A549 (cell line): ENCODE measurements at regions not wholly inside any gene's neighbourhood (a gene's known extent, or its start where the extent isn't known, plus 50 kb on each side); places are given as distances from the start of the nearest gene placed in this dataset.
"Not testable (repeated sequence)": the region's sequence is repeated elsewhere in the genome, so short reads cannot be mapped to it uniquely, and the experiment has no call there.

ENCODE experiments used
- ATAC-seq, 2 experiments: fragments of 200-7000 bp in 1 of 2; fragments of >200 bp in 1 of 2; cut with Nextera tagmentation in 1 of 2; cut with Tn5 transposase in 1 of 2; 3 replicates each; pipeline versions ENCODE4 v1.8.0 to v1.9.1; 2018 to 2020; ENCODE audit warnings: mild to moderate bottlenecking in 1 of 2, moderate library complexity in 1 of 2
- CTCF ChIA-PET: fragments of 300-600 bp; sonication (Branson Sonifier 250); formaldehyde crosslinking; extraction: SDS; loops from one replicate; lab custom pipeline; 2021; ENCODE audit warnings: antibody characterized with exemption, inconsistent platforms; lab: Yijun Ruan, JAX
- POLR2A ChIA-PET: fragments of 350-600 bp; formaldehyde crosslinking; extraction: SDS; loops from one replicate; lab custom pipeline; 2021; ENCODE audit warnings: antibody characterized with exemption, inconsistent platforms; lab: Yijun Ruan, JAX
- DNase-seq, 2 experiments: peaks; one replicate each; pipeline versions ENCODE4 v3.0.0 to v3.0.0-alpha.2; 2011 to 2016; ENCODE audit warnings: low read depth in 1 of 2, low spot score in 1 of 2
- FAIRE-seq: peaks from 2 replicates; lab custom pipeline; 2011; peaks lifted over from hg19 to GRCh38; lab: Jason Lieb, UNC
- H3K27ac ChIP-seq, 2 experiments: fragments of >200 bp; sonication (Bioruptor Twin); formaldehyde crosslinking; 3 replicates each; pipeline ENCODE4 v1.5.1; 2016 to 2017
- H3K4me1 ChIP-seq: fragments of >200 bp; sonication (Bioruptor Twin); formaldehyde crosslinking; 3 replicates; pipeline ENCODE4 v1.6.1; 2016
- H3K4me2 ChIP-seq: fragments of >200 bp; sonication (Bioruptor Twin); formaldehyde crosslinking; 3 replicates; pipeline ENCODE4 v1.6.1; 2016
- H3K4me3 ChIP-seq: fragments of >200 bp; sonication (Bioruptor Twin); formaldehyde crosslinking; 3 replicates; pipeline ENCODE4 v1.5.1; 2016
- H3K9me3 ChIP-seq: fragments of >200 bp; sonication (Bioruptor Twin); formaldehyde crosslinking; 3 replicates; pipeline ENCODE4 v1.6.1; 2016
- CBX2 ChIP-seq: fragments of 200-600 bp; sonication (generic); IDR thresholded peaks from 2 replicates; pipeline ENCODE4 v1.6.1; 2016; ENCODE audit warnings: low read depth, mild to moderate bottlenecking, borderline replicate concordance
- CHD2 ChIP-seq: fragments of 150-350 bp; IDR thresholded peaks from 2 replicates; pipeline ENCODE4 v1.6.1; 2014; ENCODE audit warnings: low read length; ENCODE audit not compliant: partially characterized antibody
- EHMT2 ChIP-seq: fragments of 200-600 bp; sonication (generic); IDR thresholded peaks from 2 replicates; pipeline ENCODE4 v1.6.1; 2016; ENCODE audit warnings: antibody characterized with exemption, low read depth, mild to moderate bottlenecking, moderate library complexity
- EP300 ChIP-seq, 2 experiments: fragments of >200 bp; sonication (Bioruptor Twin); formaldehyde crosslinking; IDR thresholded peaks; 2 replicates in 1 of 2; 3 replicates in 1 of 2; pipeline ENCODE4 v1.6.1; 2016 to 2017
- JUNB ChIP-seq: fragments of >200 bp; sonication (Bioruptor Twin); formaldehyde crosslinking; IDR thresholded peaks from 2 replicates; pipeline ENCODE4 v1.6.1; 2016
- MAFK ChIP-seq: fragments of 450-650 bp; IDR thresholded peaks from 2 replicates; pipeline ENCODE4 v1.6.1; 2014; ENCODE audit not compliant: partially characterized antibody
- NFE2L2 ChIP-seq: fragments of 150-350 bp; conservative IDR thresholded peaks from 2 replicates; pipeline ENCODE4 v1.6.1; 2014; ENCODE audit warnings: low read length
- POLR2A ChIP-seq: IDR thresholded peaks from 2 replicates; pipeline ENCODE4 v1.6.1; 2012; ENCODE audit warnings: mild to moderate bottlenecking, low read length
- RAD21 ChIP-seq, 2 experiments: fragments of >200 bp in 1 of 2; sonication (Bioruptor Twin) in 1 of 2; formaldehyde crosslinking in 1 of 2; IDR thresholded peaks in 1 of 2; conservative IDR thresholded peaks in 1 of 2; 2 replicates in 1 of 2; 3 replicates in 1 of 2; pipeline ENCODE4 v1.6.1; 2012 to 2018; ENCODE audit warnings: inconsistent platforms in 1 of 2
- RARB ChIP-seq: fragments of 250-450 bp; sonication (Bioruptor Pico); IDR thresholded peaks from 2 replicates; pipeline ENCODE4 v1.8.0; 2021; ENCODE audit warnings: mild to moderate bottlenecking, moderate library complexity
- TFCP2L1 ChIP-seq: fragments of 250-450 bp; sonication (Bioruptor Pico); IDR thresholded peaks from 2 replicates; pipeline ENCODE4 v1.5.0; 2021; ENCODE audit warnings: mild to moderate bottlenecking
- ZFP36 ChIP-seq: fragments of 450-650 bp; IDR thresholded peaks from 2 replicates; pipeline ENCODE4 v1.6.1; 2014; ENCODE audit warnings: borderline replicate concordance; ENCODE audit not compliant: partially characterized antibody
- ZNF302 ChIP-seq: fragments of 250-450 bp; sonication (Bioruptor Pico); IDR thresholded peaks from 2 replicates; pipeline ENCODE4 v1.9.0; 2021; ENCODE audit warnings: inconsistent platforms, mild to moderate bottlenecking, moderate library complexity
- ZSCAN20 ChIP-seq: fragments of 250-450 bp; sonication (Bioruptor Pico); IDR thresholded peaks from 2 replicates; pipeline ENCODE4 v1.8.0; 2022; ENCODE audit warnings: mild to moderate bottlenecking, moderate library complexity
- WGBS: methylation state at CpG from one replicate; pipeline ENCODE4 v1.1.6; 2017; ENCODE audit errors: missing lambda C conversion rate; 5-methylcytosine and 5-hydroxymethylcytosine counted together
- TF ChIP-seq, protein P1 (sequence below): fragments of >200 bp; sonication (Bioruptor Twin); formaldehyde crosslinking; IDR thresholded peaks from 3 replicates; pipeline ENCODE4 v1.5.1; 2016
- TF ChIP-seq, protein P2 (sequence below): fragments of >200 bp; sonication (Bioruptor Twin); formaldehyde crosslinking; IDR thresholded peaks from 2 replicates; pipeline ENCODE4 v1.6.1; 2016
- TF ChIP-seq, protein P3 (sequence below): fragments of 250-450 bp; sonication (Bioruptor Pico); IDR thresholded peaks from 2 replicates; pipeline ENCODE4 v1.5.0; 2020; ENCODE audit warnings: low read depth, mild to moderate bottlenecking, moderate library complexity
- TF ChIP-seq, protein P4 (sequence below): fragments of 200-600 bp; sonication (generic); IDR thresholded peaks from 2 replicates; pipeline ENCODE4 v1.6.1; 2016; ENCODE audit warnings: antibody characterized with exemption, mild to moderate bottlenecking, moderate library complexity

DNA sequence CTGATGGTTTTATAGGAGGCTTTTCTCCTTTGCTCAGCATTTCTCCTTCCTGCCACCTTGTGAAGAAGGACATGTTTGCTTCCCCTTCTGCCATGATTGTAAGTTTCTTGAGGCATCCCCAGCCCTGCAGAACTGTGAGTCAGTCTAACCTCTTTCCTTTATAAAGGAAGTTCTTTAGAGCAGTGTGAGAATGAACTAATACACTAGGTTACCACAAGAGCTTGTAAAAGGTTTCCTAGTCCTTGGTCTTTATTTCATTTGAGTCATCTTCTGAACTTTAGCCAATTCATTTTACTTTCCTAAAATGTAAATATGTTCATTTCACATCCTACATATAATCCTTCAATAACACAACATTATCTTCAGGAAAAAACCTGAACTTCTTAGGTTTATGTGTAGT lies 365.3 kb downstream of the HHIPL2 start (continued):
- TF ChIP-seq, protein P1, sequence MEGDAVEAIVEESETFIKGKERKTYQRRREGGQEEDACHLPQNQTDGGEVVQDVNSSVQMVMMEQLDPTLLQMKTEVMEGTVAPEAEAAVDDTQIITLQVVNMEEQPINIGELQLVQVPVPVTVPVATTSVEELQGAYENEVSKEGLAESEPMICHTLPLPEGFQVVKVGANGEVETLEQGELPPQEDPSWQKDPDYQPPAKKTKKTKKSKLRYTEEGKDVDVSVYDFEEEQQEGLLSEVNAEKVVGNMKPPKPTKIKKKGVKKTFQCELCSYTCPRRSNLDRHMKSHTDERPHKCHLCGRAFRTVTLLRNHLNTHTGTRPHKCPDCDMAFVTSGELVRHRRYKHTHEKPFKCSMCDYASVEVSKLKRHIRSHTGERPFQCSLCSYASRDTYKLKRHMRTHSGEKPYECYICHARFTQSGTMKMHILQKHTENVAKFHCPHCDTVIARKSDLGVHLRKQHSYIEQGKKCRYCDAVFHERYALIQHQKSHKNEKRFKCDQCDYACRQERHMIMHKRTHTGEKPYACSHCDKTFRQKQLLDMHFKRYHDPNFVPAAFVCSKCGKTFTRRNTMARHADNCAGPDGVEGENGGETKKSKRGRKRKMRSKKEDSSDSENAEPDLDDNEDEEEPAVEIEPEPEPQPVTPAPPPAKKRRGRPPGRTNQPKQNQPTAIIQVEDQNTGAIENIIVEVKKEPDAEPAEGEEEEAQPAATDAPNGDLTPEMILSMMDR = no peak
- TF ChIP-seq TFCP2L1 (CRISPR knock-in tag) = no peak

DNA sequence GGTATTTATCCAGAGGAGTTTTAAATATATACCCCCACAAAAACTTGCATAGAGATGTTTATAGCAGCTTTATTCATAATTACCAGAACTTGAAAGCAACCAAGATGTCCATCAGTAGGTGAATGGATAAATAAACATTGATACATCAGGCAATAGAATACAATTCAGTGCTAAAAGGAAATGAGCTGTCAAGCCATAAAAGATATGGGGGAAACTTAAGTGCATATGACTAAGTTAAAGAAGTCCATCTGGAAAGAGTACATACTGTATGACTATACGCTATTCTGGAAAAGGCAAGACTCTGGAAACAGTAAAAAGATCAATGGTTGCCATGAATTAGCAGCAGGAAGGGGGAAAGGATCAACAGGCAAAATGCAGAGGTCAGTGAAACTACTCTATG lies 366.7 kb downstream of the HHIPL2 start:
- no peak overlapping the region for H3K27ac ChIP-seq
- H3K4me3 ChIP-seq = no peak overlapping the region
- WGBS = 11% methylated on average over 1 of the region's 1 CpG
- FAIRE-seq (no peak), ATAC-seq (no peak), DNase-seq (no peak)
- H3K4me2 ChIP-seq = no peak overlapping the region
- H3K9me3 ChIP-seq = 0 out of 3 replicates have a peak, but pooled peaks cover 2% of the 10 kb centered on the region
- ChIA-PET POLR2A (no interaction called here), CTCF (interaction anchor here (1.0 kb wide), 1 partner anchor 274 kb away, joined by 3 read pairs; no protein-coding TSS in a partner anchor)
- TF ChIP-seq EP300 (IDR thresholded peaks at IDR 0.05) = no peak
- TF ChIP-seq MAFK = no peak
- TF ChIP-seq JUNB = no peak
- no peak for TF ChIP-seq CBX2
- TF ChIP-seq NFE2L2 = no peak
- TF ChIP-seq EHMT2 = no peak
- no peak for TF ChIP-seq ZFP36
- TF ChIP-seq, protein P2, sequence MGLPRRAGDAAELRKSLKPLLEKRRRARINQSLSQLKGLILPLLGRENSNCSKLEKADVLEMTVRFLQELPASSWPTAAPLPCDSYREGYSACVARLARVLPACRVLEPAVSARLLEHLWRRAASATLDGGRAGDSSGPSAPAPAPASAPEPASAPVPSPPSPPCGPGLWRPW = no peak
- TF ChIP-seq ZNF302 (CRISPR knock-in tag) = no peak
- TF ChIP-seq, protein P3, sequence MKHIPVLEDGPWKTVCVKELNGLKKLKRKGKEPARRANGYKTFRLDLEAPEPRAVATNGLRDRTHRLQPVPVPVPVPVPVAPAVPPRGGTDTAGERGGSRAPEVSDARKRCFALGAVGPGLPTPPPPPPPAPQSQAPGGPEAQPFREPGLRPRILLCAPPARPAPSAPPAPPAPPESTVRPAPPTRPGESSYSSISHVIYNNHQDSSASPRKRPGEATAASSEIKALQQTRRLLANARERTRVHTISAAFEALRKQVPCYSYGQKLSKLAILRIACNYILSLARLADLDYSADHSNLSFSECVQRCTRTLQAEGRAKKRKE = no peak
- TF ChIP-seq RARB (CRISPR knock-in tag) = no peak
- no peak for TF ChIP-seq RAD21 (conservative IDR thresholded peaks at IDR 0.05 in 1 of 2, IDR thresholded peaks at IDR 0.05 in 1 of 2)
- TF ChIP-seq ZSCAN20 (CRISPR knock-in tag) = no peak
- TF ChIP-seq CHD2 = no peak
- TF ChIP-seq POLR2A = no peak
- TF ChIP-seq, protein P4, sequence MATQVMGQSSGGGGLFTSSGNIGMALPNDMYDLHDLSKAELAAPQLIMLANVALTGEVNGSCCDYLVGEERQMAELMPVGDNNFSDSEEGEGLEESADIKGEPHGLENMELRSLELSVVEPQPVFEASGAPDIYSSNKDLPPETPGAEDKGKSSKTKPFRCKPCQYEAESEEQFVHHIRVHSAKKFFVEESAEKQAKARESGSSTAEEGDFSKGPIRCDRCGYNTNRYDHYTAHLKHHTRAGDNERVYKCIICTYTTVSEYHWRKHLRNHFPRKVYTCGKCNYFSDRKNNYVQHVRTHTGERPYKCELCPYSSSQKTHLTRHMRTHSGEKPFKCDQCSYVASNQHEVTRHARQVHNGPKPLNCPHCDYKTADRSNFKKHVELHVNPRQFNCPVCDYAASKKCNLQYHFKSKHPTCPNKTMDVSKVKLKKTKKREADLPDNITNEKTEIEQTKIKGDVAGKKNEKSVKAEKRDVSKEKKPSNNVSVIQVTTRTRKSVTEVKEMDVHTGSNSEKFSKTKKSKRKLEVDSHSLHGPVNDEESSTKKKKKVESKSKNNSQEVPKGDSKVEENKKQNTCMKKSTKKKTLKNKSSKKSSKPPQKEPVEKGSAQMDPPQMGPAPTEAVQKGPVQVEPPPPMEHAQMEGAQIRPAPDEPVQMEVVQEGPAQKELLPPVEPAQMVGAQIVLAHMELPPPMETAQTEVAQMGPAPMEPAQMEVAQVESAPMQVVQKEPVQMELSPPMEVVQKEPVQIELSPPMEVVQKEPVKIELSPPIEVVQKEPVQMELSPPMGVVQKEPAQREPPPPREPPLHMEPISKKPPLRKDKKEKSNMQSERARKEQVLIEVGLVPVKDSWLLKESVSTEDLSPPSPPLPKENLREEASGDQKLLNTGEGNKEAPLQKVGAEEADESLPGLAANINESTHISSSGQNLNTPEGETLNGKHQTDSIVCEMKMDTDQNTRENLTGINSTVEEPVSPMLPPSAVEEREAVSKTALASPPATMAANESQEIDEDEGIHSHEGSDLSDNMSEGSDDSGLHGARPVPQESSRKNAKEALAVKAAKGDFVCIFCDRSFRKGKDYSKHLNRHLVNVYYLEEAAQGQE = no peak
- H3K4me1 ChIP-seq = no peaks in the 10 kb centered on the region

DNA sequence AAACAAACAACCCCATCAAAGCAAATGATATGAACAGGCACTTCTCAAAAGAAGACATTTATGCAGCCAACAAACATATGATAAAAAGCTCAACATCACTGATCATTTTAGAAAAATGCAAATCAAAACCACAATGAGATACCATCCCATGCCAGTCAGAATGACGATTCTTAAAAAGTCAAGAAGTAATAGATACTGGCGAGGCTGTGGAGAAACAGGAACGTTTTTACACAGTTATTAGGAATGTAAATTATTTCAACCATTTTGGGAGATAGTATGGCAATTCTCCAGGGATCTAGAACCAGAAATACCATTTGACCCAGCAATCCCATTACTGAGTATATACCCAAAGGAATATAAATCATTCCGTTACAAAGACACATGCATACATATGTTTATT lies 370.4 kb downstream of the HHIPL2 start:
- H3K4me3 ChIP-seq, DNase-seq, H3K4me1 ChIP-seq, CTCF ChIA-PET, H3K4me2 ChIP-seq, POLR2A ChIA-PET, ATAC-seq, H3K9me3 ChIP-seq, FAIRE-seq, H3K27ac ChIP-seq: not testable (repeated sequence)
- 6% methylated on average over 4 of the region's 4 CpGs for WGBS
